ENCODE measurements at regions not wholly inside any gene's neighbourhood (a gene's known extent, or its start where the extent isn't known, plus 50 kb on each side); places are given as distances from the start of the nearest gene placed in this dataset.

GRCh38 chr1:58006421-58007046 is 540.0 kb downstream of the OMA1 start:
- DNase-seq (no peak), ATAC-seq (ENCODE audit: low read depth) (no peak)
- H3K27me3 ChIP-seq (replicated peaks in 1 of 4; ENCODE audit: control extremely low read depth in 1 of 4, control insufficient read depth in 3 of 4, insufficient read depth in 4 of 4, low read length in 3 of 4) = no peaks in the 10 kb centered on the region
- intact Hi-C loops (cut with micrococcal nuclease) = no loop called here
- no peak overlapping the region for H3K4me2 ChIP-seq (replicated peaks; ENCODE audit: low read depth, low read length, poor library complexity, severe bottlenecking)
- no peak overlapping the region for H3K4me3 ChIP-seq (ENCODE audit: control extremely low read depth in 1 of 5, extremely low read depth in 1 of 5, insufficient read depth in 1 of 5, low read depth in 2 of 5, low read length in 4 of 5)
- no peak overlapping the region for H3K27ac ChIP-seq (ENCODE audit: low read length in 2 of 2)
- H3K9ac ChIP-seq (ENCODE audit: low read length) = no peak overlapping the region
- Mint-ChIP-seq H3K27ac (no peak overlapping the region), H3K4me1 (no peaks in the 10 kb centered on the region), H3K9me3 (ENCODE audit: insufficient read depth) (no peaks in the 10 kb centered on the region), H3K27me3 (peaks cover 10% of the 10 kb centered on the region), H3K4me3 (no peak overlapping the region)
- H4K20me1 ChIP-seq (ENCODE audit: control insufficient read depth, insufficient read depth, low read length, poor library complexity, severe bottlenecking) = no peaks in the 10 kb centered on the region
- no peak overlapping the region for H2AFZ ChIP-seq (ENCODE audit: insufficient read depth, low read depth, low read length, poor library complexity, severe bottlenecking)
- POLR2A ChIA-PET = no interaction called here
- TF ChIP-seq CTCF (IDR thresholded peaks at IDR 0.05) (no peak), EZH2 (IDR thresholded peaks at IDR 0.05; ENCODE audit: borderline replicate concordance, insufficient read depth, low read depth, low read length, poor library complexity, severe bottlenecking) (no peak)
- CTCF ChIA-PET = no interaction called here
- 100% methylated on average over 1 of the region's 4 CpGs for WGBS (ENCODE audit: insufficient coverage)
- no peaks in the 10 kb centered on the region for H3K36me3 ChIP-seq (replicated peaks in 1 of 2; ENCODE audit: control extremely low read depth in 1 of 2, control insufficient read depth in 1 of 2, extremely low read depth in 1 of 2, insufficient read depth in 2 of 2, low read length in 1 of 2)
- H3K9me3 ChIP-seq (ENCODE audit: control extremely low read depth in 1 of 3, control insufficient read depth in 2 of 3, insufficient read depth in 1 of 3, low read length in 2 of 3) = no peaks in the 10 kb centered on the region
- no peaks in the 10 kb centered on the region for H3K4me1 ChIP-seq (ENCODE audit: control insufficient read depth in 2 of 2, insufficient read depth in 2 of 2, low read length in 2 of 2)
- no peaks in the 10 kb centered on the region for H3K79me2 ChIP-seq (ENCODE audit: control insufficient read depth, insufficient read depth, low read length)

- no peak overlapping the region for H3K4me3 ChIP-seq (ENCODE audit: control extremely low read depth in 1 of 5, extremely low read depth in 1 of 5, insufficient read depth in 1 of 5, low read depth in 2 of 5, low read length in 4 of 5)
- H3K27me3 ChIP-seq (replicated peaks in 1 of 4; ENCODE audit: control extremely low read depth in 1 of 4, control insufficient read depth in 3 of 4, insufficient read depth in 4 of 4, low read length in 3 of 4) = no peaks in the 10 kb centered on the region
- WGBS (ENCODE audit: insufficient coverage) = no CpG with 5 or more reads among the region's 2 CpGs
- POLR2A ChIA-PET = no interaction called here
- H3K4me1 ChIP-seq (ENCODE audit: control insufficient read depth in 2 of 2, insufficient read depth in 2 of 2, low read length in 2 of 2) = no peaks in the 10 kb centered on the region
- no peak overlapping the region for H3K9ac ChIP-seq (ENCODE audit: low read length)
- no peaks in the 10 kb centered on the region for H3K36me3 ChIP-seq (replicated peaks in 1 of 2; ENCODE audit: control extremely low read depth in 1 of 2, control insufficient read depth in 1 of 2, extremely low read depth in 1 of 2, insufficient read depth in 2 of 2, low read length in 1 of 2)
- TF ChIP-seq CTCF (IDR thresholded peaks at IDR 0.05) = no peak
- no peaks in the 10 kb centered on the region for H3K9me3 ChIP-seq (ENCODE audit: control extremely low read depth in 1 of 3, control insufficient read depth in 2 of 3, insufficient read depth in 1 of 3, low read length in 2 of 3)
- H3K27me3 Mint-ChIP-seq = peaks cover 10% of the 10 kb centered on the region
- intact Hi-C loops (cut with micrococcal nuclease) = no loop called here
- no peak overlapping the region for H3K4me3 Mint-ChIP-seq
- H3K4me2 ChIP-seq (replicated peaks; ENCODE audit: low read depth, low read length, poor library complexity, severe bottlenecking) = no peak overlapping the region
- no peak for DNase-seq
- H3K27ac Mint-ChIP-seq = no peak overlapping the region
- H3K79me2 ChIP-seq (ENCODE audit: control insufficient read depth, insufficient read depth, low read length) = no peaks in the 10 kb centered on the region
- no peaks in the 10 kb centered on the region for H4K20me1 ChIP-seq (ENCODE audit: control insufficient read depth, insufficient read depth, low read length, poor library complexity, severe bottlenecking)
- no peak overlapping the region for H3K27ac ChIP-seq (ENCODE audit: low read length in 2 of 2)
- ATAC-seq (ENCODE audit: low read depth) = no peak
- H2AFZ ChIP-seq (ENCODE audit: insufficient read depth, low read depth, low read length, poor library complexity, severe bottlenecking) = no peak overlapping the region
- no peaks in the 10 kb centered on the region for H3K9me3 Mint-ChIP-seq (ENCODE audit: insufficient read depth)
- no peaks in the 10 kb centered on the region for H3K4me1 Mint-ChIP-seq
- CTCF ChIA-PET = no interaction called here
Measured at GRCh38 chr1:58005212-58005611, 541.3 kb downstream of the OMA1 start.
